DND-41 (cell line): ENCODE measurements at regions not wholly inside any gene's neighbourhood (a gene's known extent, or its start where the extent isn't known, plus 50 kb on each side); places are given as distances from the start of the nearest gene placed in this dataset.

Source experiments
- CTCF ChIP-seq: IDR thresholded peaks from 2 replicates; pipeline ENCODE4 v1.5.1; 2012; ENCODE audit warnings: borderline replicate concordance, low read length, moderate library complexity, mild to moderate bottlenecking; ENCODE audit not compliant: poor library complexity, severe bottlenecking; ENCODE audit errors: extremely low read depth
- EZH2 ChIP-seq: IDR thresholded peaks from 3 replicates; pipeline ENCODE4 v1.6.1; 2012; ENCODE audit warnings: borderline replicate concordance, low read depth, mild to moderate bottlenecking, moderate library complexity, low read length, inconsistent platforms; ENCODE audit not compliant: severe bottlenecking

GRCh38 chr12:75692876-75693275 lies 181.5 kb upstream of the KRR1 start:
- TF ChIP-seq CTCF (no peak), EZH2 (no peak)
